Neural progenitor cell (in vitro differentiated cells): ENCODE measurements at regions not wholly inside any gene's neighbourhood (a gene's known extent, or its start where the extent isn't known, plus 50 kb on each side); places are given as distances from the start of the nearest gene placed in this dataset.
A peak's percentile ranks its signal among the peaks of the same experiment; 100 is the strongest.

ENCODE experiments used
- DNase-seq: peaks from one replicate; pipeline ENCODE4 v3.0.0-alpha.2; 2016; ENCODE audit warnings: low spot score
- H2AFZ ChIP-seq: fragments of 200-600 bp; sonication (generic); replicated peaks from 2 replicates; pipeline ENCODE4 v1.6.1; 2016; ENCODE audit warnings: antibody characterized with exemption
- H3F3A ChIP-seq: fragments of 200-600 bp; sonication (generic); 2 replicates; pipeline ENCODE4 v1.6.1; 2016; ENCODE audit warnings: antibody characterized with exemption, low read depth
- H3K27ac ChIP-seq: fragments of 200-600 bp; sonication (generic); 2 replicates; pipeline ENCODE4 v1.5.1; 2016; ENCODE audit warnings: mild to moderate bottlenecking
- H3K27me3 ChIP-seq: fragments of 200-600 bp; sonication (generic); 2 replicates; pipeline ENCODE4 v1.6.1; 2016; ENCODE audit warnings: mild to moderate bottlenecking, moderate library complexity
- H3K36me3 ChIP-seq: fragments of 200-600 bp; sonication (generic); 2 replicates; pipeline ENCODE4 v1.5.1; 2016
- H3K4me1 ChIP-seq: fragments of 200-600 bp; sonication (generic); 2 replicates; pipeline ENCODE4 v1.6.1; 2016; ENCODE audit warnings: mixed run types
- H3K4me2 ChIP-seq: fragments of 200-600 bp; sonication (generic); 2 replicates; pipeline ENCODE4 v1.6.1; 2016
- H3K4me3 ChIP-seq: fragments of 200-600 bp; sonication (generic); 2 replicates; pipeline ENCODE4 v1.5.1; 2016
- H3K79me2 ChIP-seq: fragments of 200-600 bp; sonication (generic); 2 replicates; pipeline ENCODE4 v1.6.1; 2016; ENCODE audit warnings: low read depth
- H3K9ac ChIP-seq: fragments of 200-600 bp; sonication (generic); 2 replicates; pipeline ENCODE4 v1.6.1; 2016
- H3K9me3 ChIP-seq: fragments of 200-600 bp; sonication (generic); 2 replicates; pipeline ENCODE4 v1.5.1; 2016; ENCODE audit warnings: low read depth
- H4K20me1 ChIP-seq: fragments of 200-600 bp; sonication (generic); 2 replicates; pipeline ENCODE4 v1.6.1; 2016; ENCODE audit warnings: low read depth
- H3K27ac Mint-ChIP-seq: 3 replicates; pipeline ENCODE4 v1.8.0; 2021; ENCODE audit warnings: mixed read lengths
- H3K27me3 Mint-ChIP-seq: 2 replicates; pipeline ENCODE4 v1.8.0; 2022; ENCODE audit warnings: low read depth, mild to moderate bottlenecking, inconsistent platforms, moderate library complexity, mixed read lengths; ENCODE audit not compliant: insufficient read depth
- H3K36me3 Mint-ChIP-seq: 3 replicates; pipeline ENCODE4 v1.8.0; 2021; ENCODE audit warnings: mixed read lengths
- H3K4me1 Mint-ChIP-seq: 3 replicates; pipeline ENCODE4 v1.8.0; 2021; ENCODE audit warnings: mixed read lengths
- H3K4me3 Mint-ChIP-seq: 3 replicates; pipeline ENCODE4 v1.8.0; 2021; ENCODE audit warnings: mild to moderate bottlenecking, moderate library complexity, mixed read lengths
- H3K9me3 Mint-ChIP-seq: 3 replicates; pipeline ENCODE4 v1.8.0; 2020; ENCODE audit warnings: mixed read lengths
- EZH2 ChIP-seq: fragments of 200-600 bp; sonication (generic); IDR thresholded peaks from 2 replicates; pipeline ENCODE4 v1.6.1; 2017; ENCODE audit warnings: antibody characterized with exemption, mild to moderate bottlenecking, moderate library complexity
- EZH2phosphoT487 ChIP-seq: fragments of 200-600 bp; sonication (generic); IDR thresholded peaks from 2 replicates; pipeline ENCODE4 v1.6.1; 2017; ENCODE audit warnings: antibody characterized with exemption
- TF ChIP-seq, protein P1 (sequence below): fragments of 200-600 bp; sonication (generic); IDR thresholded peaks from 2 replicates; pipeline ENCODE4 v1.5.1; 2017; ENCODE audit warnings: antibody characterized with exemption, mild to moderate bottlenecking

DNA sequence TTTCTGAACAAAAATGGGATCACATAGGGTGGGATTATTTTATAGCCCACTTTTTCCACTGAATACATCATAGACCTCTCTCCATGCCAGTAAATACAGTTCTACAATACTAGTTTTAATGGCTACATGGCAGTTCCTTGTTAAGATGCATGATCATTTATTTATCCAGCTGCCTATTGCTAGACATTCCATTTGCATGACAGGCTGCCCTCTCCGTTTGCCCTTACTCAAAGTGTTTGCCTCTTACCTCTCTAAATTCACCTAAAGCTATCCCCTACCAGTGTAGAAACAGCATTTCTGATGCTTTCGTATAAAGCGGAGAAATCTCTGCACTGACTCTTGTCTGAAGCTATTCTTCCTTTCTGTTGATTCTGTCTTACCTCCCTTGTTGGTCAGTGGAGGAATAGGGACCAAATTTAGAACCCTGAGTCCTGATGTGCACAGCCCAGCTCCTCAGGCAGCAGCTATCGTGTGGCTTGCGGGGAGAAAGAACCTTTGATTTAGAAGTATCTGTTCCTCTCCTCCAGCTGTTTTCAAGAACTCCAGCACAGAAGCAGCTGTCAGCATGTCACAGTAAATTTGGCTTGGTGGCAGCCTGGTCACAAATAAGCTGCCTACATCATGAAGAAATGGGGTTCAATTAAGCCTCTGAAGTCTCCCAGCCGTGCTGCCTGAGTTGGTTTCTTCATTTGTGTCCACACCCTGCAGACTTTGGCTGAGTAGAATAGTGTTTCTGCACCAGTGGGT, 337.3 kb downstream of the PRDM2 start:
- Mint-ChIP-seq H3K36me3 (peaks cover 3% of the 10 kb centered on the region), H3K4me1 (peaks cover 9% of the 10 kb centered on the region), H3K27me3 (peaks cover 4% of the 10 kb centered on the region), H3K4me3 (no peak overlapping the region), H3K27ac (no peak overlapping the region), H3K9me3 (peaks cover 21% of the 10 kb centered on the region)
- no peak overlapping the region for H3K9ac ChIP-seq
- no peak overlapping the region for H3K4me2 ChIP-seq
- no peak overlapping the region for H2AFZ ChIP-seq
- no peaks in the 10 kb centered on the region for H4K20me1 ChIP-seq
- no peaks in the 10 kb centered on the region for H3K79me2 ChIP-seq
- TF ChIP-seq, protein P1, sequence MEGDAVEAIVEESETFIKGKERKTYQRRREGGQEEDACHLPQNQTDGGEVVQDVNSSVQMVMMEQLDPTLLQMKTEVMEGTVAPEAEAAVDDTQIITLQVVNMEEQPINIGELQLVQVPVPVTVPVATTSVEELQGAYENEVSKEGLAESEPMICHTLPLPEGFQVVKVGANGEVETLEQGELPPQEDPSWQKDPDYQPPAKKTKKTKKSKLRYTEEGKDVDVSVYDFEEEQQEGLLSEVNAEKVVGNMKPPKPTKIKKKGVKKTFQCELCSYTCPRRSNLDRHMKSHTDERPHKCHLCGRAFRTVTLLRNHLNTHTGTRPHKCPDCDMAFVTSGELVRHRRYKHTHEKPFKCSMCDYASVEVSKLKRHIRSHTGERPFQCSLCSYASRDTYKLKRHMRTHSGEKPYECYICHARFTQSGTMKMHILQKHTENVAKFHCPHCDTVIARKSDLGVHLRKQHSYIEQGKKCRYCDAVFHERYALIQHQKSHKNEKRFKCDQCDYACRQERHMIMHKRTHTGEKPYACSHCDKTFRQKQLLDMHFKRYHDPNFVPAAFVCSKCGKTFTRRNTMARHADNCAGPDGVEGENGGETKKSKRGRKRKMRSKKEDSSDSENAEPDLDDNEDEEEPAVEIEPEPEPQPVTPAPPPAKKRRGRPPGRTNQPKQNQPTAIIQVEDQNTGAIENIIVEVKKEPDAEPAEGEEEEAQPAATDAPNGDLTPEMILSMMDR, result no peak
- TF ChIP-seq EZH2phosphoT487 (no peak), EZH2 (no peak)
- DNase-seq, result peak; percentile 9
- H3K36me3 ChIP-seq, result no peaks in the 10 kb centered on the region
- H3K4me1 ChIP-seq, result peaks cover 7% of the 10 kb centered on the region
- peaks cover 9% of the 10 kb centered on the region for H3K9me3 ChIP-seq
- H3K4me3 ChIP-seq, result no peak overlapping the region
- H3K27me3 ChIP-seq, result no peaks in the 10 kb centered on the region
- no peaks in the 10 kb centered on the region for H3F3A ChIP-seq
- no peak overlapping the region for H3K27ac ChIP-seq

DNA sequence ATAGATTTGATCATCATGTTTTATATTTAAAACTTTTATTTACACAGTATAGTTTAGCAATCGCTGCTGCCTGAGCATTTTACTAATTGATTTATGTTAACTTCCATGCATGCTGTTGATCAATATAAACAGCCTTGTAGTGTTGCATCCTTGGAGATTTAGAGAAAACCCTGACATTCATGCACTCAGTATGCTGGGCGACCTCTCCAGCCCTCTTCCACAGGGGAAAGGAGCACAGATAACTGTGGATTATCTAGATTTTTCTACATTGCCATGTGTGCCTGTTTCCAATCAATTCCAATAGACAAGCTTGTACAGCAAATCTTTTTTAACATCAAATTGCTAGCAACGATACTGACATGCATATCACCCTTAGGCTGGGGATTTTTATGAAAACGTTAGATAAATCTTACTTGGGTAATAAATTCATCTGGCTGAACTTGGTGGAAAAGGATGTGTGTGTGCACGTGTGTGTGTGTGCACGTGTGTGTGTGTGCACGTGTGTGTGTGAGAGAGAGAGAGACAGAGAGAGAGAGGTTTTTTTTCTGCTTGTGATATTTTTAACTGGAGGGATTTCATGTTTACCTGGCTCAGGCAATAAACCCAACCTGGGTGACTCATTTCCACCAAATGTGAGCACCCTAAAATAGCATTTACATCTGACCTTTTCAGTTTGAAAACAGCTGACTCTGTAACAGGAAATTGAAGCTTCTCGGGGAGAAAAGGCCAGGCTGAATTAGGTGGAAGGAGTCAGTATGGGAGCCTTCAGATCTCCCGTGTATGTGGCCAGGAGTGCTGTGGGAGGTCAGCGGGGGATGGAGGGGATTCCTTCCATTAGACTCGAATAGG, 339.8 kb downstream of the PRDM2 start:
- Histone ChIP-seq H2AFZ (no peak overlapping the region), H3K36me3 (no peaks in the 10 kb centered on the region), H3K4me3 (no peak overlapping the region), H4K20me1 (no peaks in the 10 kb centered on the region), H3F3A (no peaks in the 10 kb centered on the region), H3K27ac (no peak overlapping the region), H3K9ac (no peak overlapping the region), H3K9me3 (peaks cover 10% of the 10 kb centered on the region), H3K4me2 (no peak overlapping the region), H3K4me1 (peaks cover 7% of the 10 kb centered on the region), H3K27me3 (no peaks in the 10 kb centered on the region), H3K79me2 (no peaks in the 10 kb centered on the region)
- peaks cover 3% of the 10 kb centered on the region for H3K27me3 Mint-ChIP-seq
- peaks cover 3% of the 10 kb centered on the region for H3K36me3 Mint-ChIP-seq
- no peak for TF ChIP-seq EZH2phosphoT487
- no peak for TF ChIP-seq EZH2
- TF ChIP-seq, protein P1, result no peak
- H3K27ac Mint-ChIP-seq, result no peak overlapping the region
- H3K4me1 Mint-ChIP-seq, result peaks cover 9% of the 10 kb centered on the region
- peaks cover 21% of the 10 kb centered on the region for H3K9me3 Mint-ChIP-seq
- H3K4me3 Mint-ChIP-seq, result no peak overlapping the region
- DNase-seq, result no peak

DNA sequence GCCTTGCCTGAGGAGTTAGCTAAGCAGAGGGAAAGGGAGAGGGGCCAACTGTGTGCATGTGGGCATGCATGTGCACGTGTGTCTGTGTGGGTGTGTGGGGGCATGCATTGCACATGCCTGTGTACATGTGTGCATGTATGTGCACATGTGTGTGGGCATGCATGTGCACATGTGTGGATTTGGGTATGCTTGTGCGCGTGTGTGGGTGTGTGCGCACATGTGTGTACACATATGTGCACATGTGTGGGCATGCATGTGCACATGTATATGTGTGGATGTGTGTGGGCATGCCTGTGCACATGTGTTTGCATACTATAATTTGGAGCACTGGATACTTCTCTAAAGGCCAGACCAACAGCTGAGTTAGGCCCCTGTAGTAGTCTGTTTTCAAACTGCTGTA, 350.0 kb downstream of the PRDM2 start:
- Histone ChIP-seq H3K27ac (no peak overlapping the region), H3K4me1 (peaks cover 6% of the 10 kb centered on the region), H3F3A (no peaks in the 10 kb centered on the region), H3K9me3 (no peaks in the 10 kb centered on the region), H3K4me3 (no peak overlapping the region), H3K36me3 (no peaks in the 10 kb centered on the region), H4K20me1 (no peaks in the 10 kb centered on the region), H3K27me3 (no peaks in the 10 kb centered on the region), H3K79me2 (no peaks in the 10 kb centered on the region), H3K9ac (no peak overlapping the region), H2AFZ (no peak overlapping the region), H3K4me2 (no peak overlapping the region)
- H3K4me3 Mint-ChIP-seq, result no peak overlapping the region
- no peaks in the 10 kb centered on the region for H3K36me3 Mint-ChIP-seq
- TF ChIP-seq EZH2phosphoT487, result no peak
- TF ChIP-seq EZH2, result no peak
- TF ChIP-seq, protein P1, result no peak
- no peaks in the 10 kb centered on the region for H3K9me3 Mint-ChIP-seq
- no peaks in the 10 kb centered on the region for H3K4me1 Mint-ChIP-seq
- H3K27ac Mint-ChIP-seq, result no peak overlapping the region
- no peak for DNase-seq
- H3K27me3 Mint-ChIP-seq, result peaks cover 4% of the 10 kb centered on the region
